HCT116 (cell line): ENCODE measurements at regions not wholly inside any gene's neighbourhood (a gene's known extent, or its start where the extent isn't known, plus 50 kb on each side); places are given as distances from the start of the nearest gene placed in this dataset.

Experiments used
- ELF1 ChIP-seq: IDR thresholded peaks from 2 replicates; pipeline ENCODE4 v1.6.1; 2012; ENCODE audit warnings: low read depth, borderline replicate concordance
- FOSL1 ChIP-seq: IDR thresholded peaks from 2 replicates; pipeline ENCODE4 v1.6.1; 2012; ENCODE audit warnings: low read depth

- no peak for TF ChIP-seq FOSL1
- TF ChIP-seq ELF1 = no peak
Measured at GRCh38 chr7:136039577-136040345, 62.6 kb upstream of the MTPN start.
